GM19372 (cell line): ENCODE measurements at regions not wholly inside any gene's neighbourhood (a gene's known extent, or its start where the extent isn't known, plus 50 kb on each side); places are given as distances from the start of the nearest gene placed in this dataset.

Experiments
- ATAC-seq: cut with Tn5 transposase; IDR thresholded peaks from one replicate; pipeline ENCODE4 v1.9.1; 2021; ENCODE audit warnings: mild to moderate bottlenecking, low read depth, moderate library complexity; ENCODE audit not compliant: unreplicated experiment

- ATAC-seq, result no peak
Measured at GRCh38 chr1:56171670-56172069, 407.7 kb downstream of the PLPP3 start.

GRCh38 chr1:56170784-56171320, 408.5 kb downstream of the PLPP3 start:
- no peak for ATAC-seq

GRCh38 chr1:56169856-56170255, 409.5 kb downstream of the PLPP3 start:
- ATAC-seq, result no peak

GRCh38 chr1:56168176-56168575, 411.2 kb downstream of the PLPP3 start:
- no peak for ATAC-seq

- ATAC-seq, result no peak
Measured at GRCh38 chr1:56167596-56167995, 411.8 kb downstream of the PLPP3 start.

- no peak for ATAC-seq
Measured at GRCh38 chr1:56160773-56161315, 418.5 kb downstream of the PLPP3 start.

- ATAC-seq, result no peak
Measured at GRCh38 chr1:56156971-56157876, 422.1 kb downstream of the PLPP3 start.

GRCh38 chr1:56153276-56153675, 426.1 kb downstream of the PLPP3 start:
- no peak for ATAC-seq

- no peak for ATAC-seq
Measured at GRCh38 chr1:56152635-56153034, 426.7 kb downstream of the PLPP3 start.

- ATAC-seq, result no peak
Measured at GRCh38 chr1:56151402-56151801, 428.0 kb downstream of the PLPP3 start.

GRCh38 chr1:56150441-56151215, 428.7 kb downstream of the PLPP3 start:
- no peak for ATAC-seq

- ATAC-seq, result no peak
Measured at GRCh38 chr1:56149761-56150160, 429.6 kb downstream of the PLPP3 start.

- ATAC-seq, result no peak
Measured at GRCh38 chr1:56148326-56149193, 430.8 kb downstream of the PLPP3 start.

GRCh38 chr1:56147459-56147858, 431.9 kb downstream of the PLPP3 start:
- no peak for ATAC-seq

GRCh38 chr1:56147034-56147433, 432.3 kb downstream of the PLPP3 start:
- ATAC-seq, result no peak

- ATAC-seq, result no peak
Measured at GRCh38 chr1:56146449-56146848, 432.9 kb downstream of the PLPP3 start.

GRCh38 chr1:56145581-56145980, 433.8 kb downstream of the PLPP3 start:
- no peak for ATAC-seq

GRCh38 chr1:56142301-56142700, 437.1 kb downstream of the PLPP3 start:
- ATAC-seq, result no peak

- no peak for ATAC-seq
Measured at GRCh38 chr1:56139836-56140235, 439.5 kb downstream of the PLPP3 start.
